DMS153 treated with DMSO at 0.1 percent for 48 hours (cell line): ENCODE measurements at regions not wholly inside any gene's neighbourhood (a gene's known extent, or its start where the extent isn't known, plus 50 kb on each side); places are given as distances from the start of the nearest gene placed in this dataset.

ENCODE experiments used
- DNase-seq: peaks from one replicate; lab custom pipeline; 2025; ENCODE audit not compliant: unreplicated experiment; lab: John Stamatoyannopoulos, UW

GRCh38 chr9:109728686-109729300, 51.2 kb upstream of the PALM2AKAP2 start:
- no peak for DNase-seq

DNA sequence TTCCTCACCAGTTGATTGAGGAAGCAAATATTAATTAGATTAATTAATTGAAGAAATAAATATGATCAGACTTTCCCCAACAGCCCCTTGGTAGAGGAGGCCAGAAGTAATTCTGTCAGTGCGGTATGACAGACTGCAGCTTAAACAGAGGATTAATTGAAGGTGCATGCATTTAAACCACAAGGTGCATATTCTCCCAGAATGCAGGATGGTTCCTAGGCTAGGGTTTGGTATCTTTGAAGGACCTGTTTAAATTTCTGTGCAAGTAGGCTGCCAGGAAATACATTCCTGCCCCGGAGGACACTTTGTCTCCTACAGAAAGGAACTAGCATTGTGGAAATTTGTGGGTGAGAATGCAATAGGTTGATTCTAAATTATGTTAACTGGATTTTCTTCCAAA, 50.5 kb upstream of the PALM2AKAP2 start:
- no peak for DNase-seq
